Superior temporal gyrus (tissue), 1 donor: ENCODE measurements at regions not wholly inside any gene's neighbourhood (a gene's known extent, or its start where the extent isn't known, plus 50 kb on each side); places are given as distances from the start of the nearest gene placed in this dataset.
"Not testable (repeated sequence)": the region's sequence is repeated elsewhere in the genome, so short reads cannot be mapped to it uniquely, and the experiment has no call there.

ENCODE experiments used
- DNase-seq: peaks from one replicate; pipeline ENCODE4 v3.0.0-alpha.2; 2016; ENCODE audit errors: extremely low spot score

- DNase-seq = no peak
Measured at GRCh38 chr11:27242591-27242990, 120.4 kb downstream of the CCDC34 start.

GRCh38 chr11:27241311-27242122, 121.5 kb downstream of the CCDC34 start:
- DNase-seq = no peak

GRCh38 chr11:27239305-27239942, 123.6 kb downstream of the CCDC34 start:
- no peak for DNase-seq

DNA sequence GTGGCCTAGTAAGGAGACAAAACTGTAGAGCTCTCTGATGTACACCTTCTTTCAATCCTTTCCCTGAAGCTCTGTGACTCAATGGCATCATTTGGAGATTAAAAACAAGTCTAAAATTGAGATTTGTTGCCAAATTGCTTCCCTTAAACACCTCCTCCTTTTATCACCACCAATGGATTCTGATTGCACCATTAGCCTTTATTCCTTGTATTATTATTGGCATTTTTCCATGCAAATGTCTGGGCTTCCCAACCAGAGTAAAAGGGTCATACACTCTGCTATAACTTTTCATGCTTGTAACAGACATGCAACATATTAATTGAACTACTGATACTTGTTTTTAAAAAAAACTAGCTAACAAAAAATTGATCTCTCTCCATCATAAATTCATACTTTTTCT, 124.2 kb downstream of the CCDC34 start:
- no peak for DNase-seq

DNA sequence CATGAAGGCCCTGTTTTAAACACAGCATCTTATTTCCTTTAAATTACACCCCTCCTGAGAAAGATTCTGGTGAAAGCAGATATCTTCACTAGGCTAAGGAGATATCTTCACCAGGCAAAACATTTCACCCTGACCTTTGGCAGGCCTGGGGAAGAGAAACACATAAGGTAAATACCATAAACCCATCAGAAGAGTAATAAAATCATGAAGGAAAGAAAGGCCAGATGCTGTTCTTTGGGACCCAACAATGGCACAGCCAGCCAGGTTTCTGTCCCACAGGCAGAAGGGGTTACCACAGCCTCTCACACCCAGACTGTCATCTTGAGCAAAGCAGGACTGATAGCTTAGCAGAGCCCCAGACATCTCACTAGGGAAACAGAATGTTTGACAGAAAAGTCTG, 125.4 kb downstream of the CCDC34 start:
- no peak for DNase-seq

- DNase-seq = no peak
Measured at GRCh38 chr11:27234961-27235360, 128.1 kb downstream of the CCDC34 start.

- DNase-seq = no peak
Measured at GRCh38 chr11:27234043-27234668, 128.9 kb downstream of the CCDC34 start.

DNA sequence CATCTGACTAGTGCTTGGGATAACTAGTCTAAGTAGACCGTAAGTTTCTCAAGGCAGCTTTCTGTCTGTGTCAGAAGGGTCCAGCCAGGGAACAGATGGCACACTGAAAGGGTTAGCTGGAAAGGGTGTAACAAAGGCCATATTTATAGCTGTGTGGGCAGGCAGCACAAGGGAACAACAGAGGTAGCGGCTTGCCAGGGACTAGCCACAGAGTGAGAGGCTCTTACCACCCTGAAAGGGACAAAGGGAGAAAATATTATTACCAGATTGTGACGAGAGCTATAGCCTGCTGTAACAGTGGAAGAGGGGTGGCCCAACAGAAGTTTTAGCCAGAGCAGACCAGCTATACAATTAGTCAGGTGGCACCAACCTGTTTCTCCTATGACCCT, 129.4 kb downstream of the CCDC34 start:
- DNase-seq = no peak

GRCh38 chr11:27231530-27231929, 131.5 kb downstream of the CCDC34 start:
- no peak for DNase-seq

- no peak for DNase-seq
Measured at GRCh38 chr11:27230192-27230572, 132.8 kb downstream of the CCDC34 start.

- no peak for DNase-seq
Measured at GRCh38 chr11:27229511-27230191, 133.4 kb downstream of the CCDC34 start.

DNA sequence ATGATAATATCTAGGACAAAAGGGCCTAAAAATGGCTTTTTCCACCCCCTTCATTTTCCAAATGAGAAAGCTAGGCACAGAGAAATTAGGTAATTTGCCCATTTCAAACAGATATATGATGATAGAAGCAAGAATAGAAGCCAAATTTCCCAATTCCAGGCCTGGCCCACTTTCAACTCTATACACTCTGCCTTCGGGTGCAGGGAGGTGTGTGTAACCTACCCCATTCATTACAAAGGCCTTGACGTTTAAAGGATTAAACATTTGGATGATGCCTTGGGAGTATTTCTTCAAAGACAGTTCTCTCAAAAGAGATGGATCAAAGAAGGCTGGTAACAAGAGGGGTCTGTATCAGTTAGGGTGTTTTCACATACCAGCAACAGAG, 134.1 kb downstream of the CCDC34 start:
- DNase-seq = no peak

DNA sequence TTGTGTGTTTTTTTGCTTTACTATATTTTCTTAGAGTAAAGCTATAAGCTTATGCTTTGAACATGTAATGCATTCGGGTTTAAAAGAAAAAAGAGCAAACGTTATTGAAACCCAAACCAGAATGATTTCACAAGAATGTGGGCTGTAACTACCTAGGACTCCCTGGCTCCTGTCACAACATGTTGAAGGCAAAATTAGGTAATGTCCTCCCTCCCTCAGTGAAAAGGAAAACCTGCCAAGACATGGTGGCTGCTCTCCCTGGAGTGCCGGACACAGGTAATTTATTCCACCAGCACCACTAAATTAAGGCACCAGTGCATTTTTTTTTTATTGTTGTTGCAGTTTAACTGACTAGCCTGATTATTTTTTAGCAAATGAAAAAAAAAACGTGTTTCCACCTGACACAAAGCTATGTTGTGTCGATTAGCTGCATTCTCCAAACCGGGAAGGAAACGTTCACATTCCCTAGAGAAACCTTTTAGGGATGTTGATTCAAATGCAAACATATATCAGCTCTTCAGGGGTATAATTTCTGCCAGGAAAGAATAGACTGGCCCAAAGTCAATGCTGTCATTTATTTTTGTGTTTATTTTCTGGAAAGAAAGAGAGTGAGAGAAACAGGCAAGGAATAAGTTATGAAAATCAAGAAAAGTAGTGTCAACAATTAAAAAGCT, 134.6 kb downstream of the CCDC34 start:
- no peak for DNase-seq

DNA sequence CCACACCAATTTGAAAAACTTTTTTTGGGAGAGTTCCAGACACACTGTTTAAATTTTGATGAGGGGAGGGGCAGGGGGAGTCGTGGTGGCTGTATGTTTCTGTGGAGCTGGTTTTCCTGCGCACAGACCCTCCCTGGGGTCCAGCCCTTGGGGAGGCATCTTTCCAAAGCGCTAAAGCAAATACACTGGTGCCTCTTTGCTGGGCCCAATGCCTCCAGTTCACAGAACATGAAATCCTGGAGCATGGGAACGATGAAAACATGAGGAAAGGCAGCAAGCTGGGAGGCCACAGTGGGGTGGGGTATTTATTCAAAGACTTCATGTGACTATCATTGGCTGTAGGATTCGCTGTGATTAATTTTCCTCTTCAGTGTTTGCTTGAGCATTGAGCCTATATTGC, 135.3 kb downstream of the CCDC34 start:
- no peak for DNase-seq

DNA sequence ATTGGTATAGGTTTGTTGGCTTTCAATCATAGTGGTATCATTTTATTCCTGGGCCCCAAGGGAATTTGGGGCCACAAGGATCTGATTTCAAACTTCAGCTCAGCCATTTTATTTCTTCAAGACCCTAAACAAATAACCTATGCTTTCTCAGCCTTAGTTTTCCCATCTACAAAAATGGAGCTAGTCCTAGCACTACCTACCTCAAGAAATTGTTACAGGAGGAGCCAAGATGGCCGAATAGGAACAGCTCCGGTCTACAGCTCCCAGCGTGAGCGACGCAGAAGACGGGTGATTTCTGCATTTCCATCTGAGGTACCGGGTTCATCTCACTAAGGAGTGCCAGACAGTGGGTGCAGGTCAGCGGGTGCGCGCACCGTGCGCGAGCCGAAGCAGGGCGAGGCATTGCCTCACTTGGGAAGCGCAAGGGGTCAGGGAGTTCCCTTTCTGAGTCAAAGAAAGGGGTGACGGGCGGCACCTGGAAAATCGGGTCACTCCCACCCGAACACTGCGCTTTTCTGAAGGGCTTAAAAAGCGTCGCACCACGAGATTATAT, 143.5 kb downstream of the CCDC34 start:
- DNase-seq = not testable (repeated sequence)

DNA sequence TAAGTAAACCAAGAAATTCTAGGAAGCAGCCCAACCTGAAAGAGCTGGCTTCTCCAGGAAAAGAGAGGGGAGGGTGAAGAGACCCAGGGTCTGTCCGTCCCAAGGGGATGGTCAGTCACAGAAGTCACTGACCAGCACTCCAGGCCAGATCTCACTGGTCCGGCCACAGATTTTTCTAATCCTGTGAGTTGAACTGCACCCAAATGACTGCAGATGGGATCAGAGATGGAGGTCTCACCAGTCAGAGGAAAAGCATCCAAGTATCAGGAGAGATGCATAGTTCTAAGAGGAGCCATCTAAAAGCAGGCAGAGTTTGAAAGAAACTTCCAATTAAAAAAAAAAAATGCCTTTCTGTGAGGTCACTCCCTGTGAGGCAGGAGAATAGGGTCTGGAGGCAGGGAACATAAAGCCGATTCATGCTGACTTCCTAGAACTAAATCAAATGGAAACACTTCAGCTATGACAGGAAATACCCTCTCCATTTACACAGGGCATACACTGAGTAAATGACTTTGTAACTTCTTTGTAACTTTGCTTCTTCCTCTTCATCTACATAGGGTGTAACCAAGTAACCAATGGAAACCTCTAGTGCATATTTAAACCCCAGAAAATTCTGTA, 144.5 kb downstream of the CCDC34 start:
- no peak for DNase-seq

DNA sequence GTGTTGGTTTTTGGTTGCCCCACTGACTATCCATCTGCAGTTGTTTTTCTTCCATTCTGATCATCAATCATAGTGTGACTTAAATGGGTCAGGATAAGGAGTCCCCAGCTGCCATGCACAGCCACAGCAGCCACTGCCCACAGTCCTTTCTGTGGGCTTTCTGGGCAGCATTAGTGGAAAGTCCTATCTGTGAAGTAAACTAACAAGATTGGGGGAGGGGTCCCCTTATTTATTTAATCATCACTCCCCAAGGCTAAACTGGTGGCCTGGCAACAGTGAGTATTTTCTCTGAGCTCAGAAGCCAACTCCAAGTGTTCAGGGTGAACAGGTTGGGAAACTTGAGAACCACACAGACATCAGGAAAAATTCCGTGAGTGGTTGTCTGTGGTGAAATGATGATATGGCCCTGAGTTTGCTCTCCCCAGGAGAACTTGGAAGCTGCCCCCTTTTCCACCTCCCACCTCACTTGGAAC, 145.0 kb downstream of the CCDC34 start:
- no peak for DNase-seq

DNA sequence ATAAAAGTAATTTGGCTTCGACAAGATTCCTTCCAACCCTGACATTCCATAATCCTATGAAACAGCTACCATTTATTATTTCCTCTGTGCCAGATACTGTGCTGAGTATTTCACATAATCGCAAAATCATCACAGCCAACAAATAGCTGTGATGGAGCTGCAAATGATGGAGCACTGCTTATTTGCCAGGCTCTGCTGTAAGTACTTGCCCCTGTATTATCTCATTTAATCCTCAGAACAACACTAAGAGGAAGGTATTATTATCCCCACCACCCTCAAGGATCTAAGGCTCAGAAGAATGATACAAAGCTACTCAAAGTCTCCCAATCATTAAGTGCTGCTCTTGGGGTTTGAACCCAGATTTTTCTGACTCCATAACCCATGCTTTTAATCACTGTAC, 145.5 kb downstream of the CCDC34 start:
- DNase-seq = no peak

DNA sequence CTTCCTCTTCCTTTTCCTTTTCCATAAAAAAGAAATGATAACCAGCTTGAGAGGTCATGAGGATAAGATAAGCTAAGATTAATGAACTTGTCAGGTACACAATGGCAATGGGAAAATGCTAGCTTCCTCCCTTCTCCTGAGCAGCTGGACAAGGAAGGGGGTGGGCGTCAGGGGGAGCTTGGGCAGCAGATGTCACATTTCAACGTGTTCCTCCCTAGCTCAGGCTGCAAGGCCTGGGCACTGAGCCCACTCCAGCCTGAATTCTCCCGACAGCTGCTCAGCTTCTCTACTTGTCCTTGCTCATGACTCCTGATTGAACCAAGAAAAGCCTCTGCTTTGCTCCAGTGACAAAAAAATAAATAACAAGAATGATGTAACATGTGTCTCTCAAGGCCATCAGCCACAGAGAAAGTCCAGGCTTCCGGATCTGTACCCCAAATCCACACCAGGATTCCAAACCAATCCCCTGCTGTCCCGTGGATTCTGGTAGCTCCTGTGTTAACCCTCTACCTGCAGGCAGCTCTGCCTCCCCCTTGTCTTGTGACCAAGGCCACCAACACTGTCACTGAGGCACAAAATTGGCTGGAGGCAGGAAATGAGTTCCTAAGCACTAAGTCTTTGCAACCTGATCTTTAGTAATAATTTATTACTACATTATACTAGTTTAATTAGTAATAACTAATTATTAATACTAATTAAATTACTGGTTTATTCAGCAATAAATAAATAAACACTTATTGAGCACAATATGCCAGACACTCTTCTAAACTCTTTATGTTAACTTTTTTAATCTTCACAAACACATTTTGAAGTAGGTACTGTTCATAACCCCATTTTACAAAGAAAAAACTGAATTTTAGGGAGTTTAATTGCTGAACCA, 146.5 kb downstream of the CCDC34 start:
- no peak for DNase-seq
